22Rv1 (cell line): ENCODE measurements at regions not wholly inside any gene's neighbourhood (a gene's known extent, or its start where the extent isn't known, plus 50 kb on each side); places are given as distances from the start of the nearest gene placed in this dataset.
"Not testable (repeated sequence)": the region's sequence is repeated elsewhere in the genome, so short reads cannot be mapped to it uniquely, and the experiment has no call there.

Source experiments
- ZFX ChIP-seq: fragments of 450-650 bp; IDR thresholded peaks from 2 replicates; pipeline ENCODE4 v1.6.1; 2017; ENCODE audit warnings: antibody characterized with exemption, borderline replicate concordance
- TF ChIP-seq, protein P1 (sequence below): fragments of 450-650 bp; IDR thresholded peaks from 2 replicates; pipeline ENCODE4 v1.5.1; 2017; ENCODE audit warnings: mild to moderate bottlenecking

- TF ChIP-seq, protein P1, sequence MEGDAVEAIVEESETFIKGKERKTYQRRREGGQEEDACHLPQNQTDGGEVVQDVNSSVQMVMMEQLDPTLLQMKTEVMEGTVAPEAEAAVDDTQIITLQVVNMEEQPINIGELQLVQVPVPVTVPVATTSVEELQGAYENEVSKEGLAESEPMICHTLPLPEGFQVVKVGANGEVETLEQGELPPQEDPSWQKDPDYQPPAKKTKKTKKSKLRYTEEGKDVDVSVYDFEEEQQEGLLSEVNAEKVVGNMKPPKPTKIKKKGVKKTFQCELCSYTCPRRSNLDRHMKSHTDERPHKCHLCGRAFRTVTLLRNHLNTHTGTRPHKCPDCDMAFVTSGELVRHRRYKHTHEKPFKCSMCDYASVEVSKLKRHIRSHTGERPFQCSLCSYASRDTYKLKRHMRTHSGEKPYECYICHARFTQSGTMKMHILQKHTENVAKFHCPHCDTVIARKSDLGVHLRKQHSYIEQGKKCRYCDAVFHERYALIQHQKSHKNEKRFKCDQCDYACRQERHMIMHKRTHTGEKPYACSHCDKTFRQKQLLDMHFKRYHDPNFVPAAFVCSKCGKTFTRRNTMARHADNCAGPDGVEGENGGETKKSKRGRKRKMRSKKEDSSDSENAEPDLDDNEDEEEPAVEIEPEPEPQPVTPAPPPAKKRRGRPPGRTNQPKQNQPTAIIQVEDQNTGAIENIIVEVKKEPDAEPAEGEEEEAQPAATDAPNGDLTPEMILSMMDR, result not testable (repeated sequence)
- not testable (repeated sequence) for TF ChIP-seq ZFX
These were observed 1173.6 kb upstream of the PCDH10 start for GRCh38 chr4:131975276-131976132.
